GM12865 (cell line): ENCODE measurements at regions not wholly inside any gene's neighbourhood (a gene's known extent, or its start where the extent isn't known, plus 50 kb on each side); places are given as distances from the start of the nearest gene placed in this dataset.

ENCODE experiments used
- DNase-seq: peaks from one replicate; pipeline ENCODE4 v3.0.0; 2010; ENCODE audit warnings: low read depth
- H3K4me3 ChIP-seq: 2 replicates; pipeline ENCODE4 v1.5.1; 2011; ENCODE audit warnings: mild to moderate bottlenecking, low read depth, low read length, control low read depth
- CTCF ChIP-seq: IDR thresholded peaks from 2 replicates; pipeline ENCODE4 v1.5.1; 2011; ENCODE audit warnings: low read length, control low read depth, low read depth, inconsistent platforms; ENCODE audit not compliant: insufficient read depth; ENCODE audit errors: missing control alignments

DNA sequence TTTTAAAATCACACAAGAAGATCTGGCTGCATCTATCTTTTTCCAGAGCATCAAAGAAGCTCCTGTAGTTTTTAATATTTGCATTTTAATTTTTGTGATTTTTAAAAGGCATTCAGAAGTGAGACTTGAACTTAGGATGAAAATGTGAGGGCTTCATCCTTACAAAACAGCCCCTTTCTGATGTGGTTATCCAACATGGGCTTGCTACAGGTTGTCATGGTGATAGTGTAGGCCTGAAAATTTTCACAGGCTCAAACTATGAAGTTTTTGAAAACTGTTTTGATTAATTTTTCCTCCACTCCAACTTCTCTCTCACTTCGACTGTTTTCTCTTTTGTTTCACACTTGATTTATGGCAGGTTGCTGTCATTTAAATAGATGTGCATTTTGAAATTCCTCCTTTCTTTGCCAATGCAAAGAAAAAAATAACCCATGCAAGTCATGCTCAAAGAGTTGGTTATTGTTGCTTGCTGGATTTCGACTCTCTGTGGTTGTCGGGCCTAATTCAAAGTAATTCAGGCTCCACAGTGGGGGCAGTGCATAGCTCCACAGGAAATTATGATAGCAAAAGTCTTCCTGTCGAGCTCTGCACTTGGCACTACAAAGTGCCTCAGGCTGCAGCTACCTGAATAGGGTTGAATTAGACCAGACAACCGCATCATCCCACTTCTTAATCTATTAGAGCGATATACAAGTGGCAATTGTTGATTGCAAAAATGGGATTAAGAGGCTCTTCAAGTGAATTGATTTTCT lies 201.0 kb upstream of the GPR101 start:
- no peak overlapping the region for H3K4me3 ChIP-seq
- no peak for DNase-seq
- TF ChIP-seq CTCF = no peak

DNA sequence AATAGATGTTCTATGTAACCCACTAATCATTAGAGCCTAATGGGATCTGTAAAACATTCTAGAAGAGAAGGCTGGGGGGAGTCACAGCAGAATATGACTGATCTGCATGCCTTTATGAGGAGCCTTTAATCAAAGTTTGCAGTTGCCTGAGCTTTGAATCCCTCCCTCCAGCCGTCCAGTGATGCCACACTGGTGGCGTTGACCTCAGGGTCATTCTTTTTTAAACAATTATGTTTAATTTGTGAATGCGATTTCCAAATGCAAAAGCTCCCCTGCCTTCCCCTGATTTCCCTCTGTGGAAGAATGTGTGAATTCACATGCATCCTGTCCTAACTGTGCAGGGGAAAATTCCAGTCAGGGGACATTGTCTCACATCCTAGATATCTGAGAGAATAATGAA lies 199.7 kb upstream of the GPR101 start:
- H3K4me3 ChIP-seq = no peak overlapping the region
- no peak for DNase-seq
- no peak for TF ChIP-seq CTCF

DNA sequence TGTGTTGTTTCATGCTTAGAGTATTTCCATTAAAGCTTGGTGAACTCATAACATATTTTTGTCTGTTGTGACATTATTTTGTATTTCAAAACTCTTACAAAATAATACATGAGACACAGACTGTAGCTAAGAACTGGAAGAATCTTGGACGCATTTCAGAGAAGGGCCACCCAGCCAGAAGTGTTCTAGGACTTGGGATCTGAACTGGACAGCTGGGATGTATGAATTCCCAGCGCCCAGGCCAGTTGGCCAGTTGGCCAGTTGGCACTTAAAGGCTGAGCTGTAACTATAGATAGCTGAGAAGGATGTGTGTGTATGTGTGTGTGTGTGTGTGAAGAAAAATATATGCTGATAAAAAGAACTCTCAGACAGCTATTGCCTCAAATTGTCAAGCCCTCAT lies 193.4 kb upstream of the GPR101 start:
- no peak for DNase-seq
- no peak overlapping the region for H3K4me3 ChIP-seq
- no peak for TF ChIP-seq CTCF

- DNase-seq = no peak
- no peak overlapping the region for H3K4me3 ChIP-seq
- TF ChIP-seq CTCF = no peak
Observed at GRCh38 chrX:137215467-137215866, 181.7 kb upstream of the GPR101 start.

DNA sequence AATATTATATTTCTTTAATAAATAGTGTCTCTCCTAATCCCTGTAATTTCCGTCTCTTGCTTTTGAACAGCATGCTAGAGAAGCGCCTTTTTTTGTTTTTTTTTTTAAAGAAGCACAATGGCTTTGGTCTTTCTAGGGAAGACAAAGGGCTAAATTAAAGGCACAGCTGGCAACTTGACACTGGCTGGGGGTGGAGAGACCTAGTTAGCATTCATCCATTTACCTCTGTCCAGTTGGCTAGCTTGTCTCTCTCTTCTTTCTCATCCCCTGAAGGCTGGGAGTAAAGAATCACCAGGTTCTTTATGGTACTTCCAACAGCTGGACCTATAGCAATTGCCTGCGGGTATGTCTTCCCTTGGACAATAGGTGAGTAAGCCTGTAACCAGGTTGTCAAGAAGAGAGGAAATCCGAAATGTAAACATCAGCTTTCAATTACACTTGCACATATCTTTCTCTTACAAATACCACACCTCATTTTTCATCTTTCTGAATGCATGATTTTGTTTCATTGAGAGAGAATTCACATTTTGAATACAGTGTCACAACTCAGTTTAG lies 178.4 kb upstream of the GPR101 start:
- no peak for TF ChIP-seq CTCF
- no peak overlapping the region for H3K4me3 ChIP-seq
- DNase-seq = no peak

GRCh38 chrX:137198040-137198439 lies 164.2 kb upstream of the GPR101 start:
- no peak for DNase-seq
- no peak for TF ChIP-seq CTCF
- no peak overlapping the region for H3K4me3 ChIP-seq

GRCh38 chrX:137195991-137196390 lies 162.2 kb upstream of the GPR101 start:
- TF ChIP-seq CTCF = no peak
- no peak overlapping the region for H3K4me3 ChIP-seq
- no peak for DNase-seq
